K562 (cell line): ENCODE measurements at regions not wholly inside any gene's neighbourhood (a gene's known extent, or its start where the extent isn't known, plus 50 kb on each side); places are given as distances from the start of the nearest gene placed in this dataset.
A peak's percentile ranks its signal among the peaks of the same experiment; 100 is the strongest.

Source experiments
- BRF1 ChIP-seq: IDR thresholded peaks from 3 replicates; pipeline ENCODE4 v1.6.1; 2011; ENCODE audit warnings: borderline replicate concordance, mild to moderate bottlenecking; ENCODE audit not compliant: insufficient read length; ENCODE audit errors: extremely low read depth
- CCNT2 ChIP-seq: IDR thresholded peaks from 2 replicates; pipeline ENCODE4 v1.6.1; 2011; ENCODE audit warnings: borderline replicate concordance, low read depth, mild to moderate bottlenecking, moderate library complexity, mixed read lengths, low read length; ENCODE audit not compliant: insufficient read length; ENCODE audit errors: extremely low read depth
- ELK1 ChIP-seq: sonication (generic); formaldehyde crosslinking; IDR thresholded peaks from 2 replicates; pipeline ENCODE4 v1.8.1; 2022; ENCODE audit warnings: missing genetic modification reagents
- FOSL1 ChIP-seq: fragments of 200-800 bp; sonication (Bioruptor generic); conservative IDR thresholded peaks from 2 replicates; pipeline ENCODE4 v1.6.1; 2016; ENCODE audit warnings: missing genetic modification characterization, missing compliant biosample characterization
- HSF4 ChIP-seq: fragments of 250-450 bp; sonication (Bioruptor Pico); IDR thresholded peaks from 2 replicates; pipeline ENCODE4 v2.1.2; 2022; ENCODE audit warnings: mild to moderate bottlenecking, moderate library complexity, borderline replicate concordance
- IRF2 ChIP-seq: sonication (generic); formaldehyde crosslinking; IDR thresholded peaks from 2 replicates; pipeline ENCODE4 v1.8.1; 2022; ENCODE audit warnings: mild to moderate bottlenecking, missing genetic modification reagents
- IRF9 ChIP-seq: fragments of 450-650 bp; IDR thresholded peaks from 2 replicates; pipeline ENCODE4 v1.6.1; 2016; ENCODE audit warnings: missing biosample characterization, missing genetic modification characterization
- NCOA6 ChIP-seq: fragments of 450-650 bp; IDR thresholded peaks from 2 replicates; pipeline ENCODE4 v1.6.1; 2017; ENCODE audit warnings: mild to moderate bottlenecking
- NRF1 ChIP-seq, 2 experiments: fragments of 450-650 bp; IDR thresholded peaks in 1 of 2; conservative IDR thresholded peaks in 1 of 2; 2 replicates each; pipeline ENCODE4 v1.6.1; 2014; ENCODE audit warnings: mild to moderate bottlenecking in 2 of 2
- RBM39 ChIP-seq: fragments of 200-400 bp; formaldehyde crosslinking; optimal IDR thresholded peaks from 2 replicates; pipeline ENCODE3; 2018; ENCODE audit warnings: low read depth, low read length
- RNF219 ChIP-seq: fragments of 250-450 bp; sonication (Bioruptor Pico); IDR thresholded peaks from 2 replicates; pipeline ENCODE4 v1.5.0; 2022; ENCODE audit warnings: mild to moderate bottlenecking
- SREBF1 ChIP-seq: fragments of 150-350 bp; IDR thresholded peaks from 2 replicates; pipeline ENCODE4 v1.6.1; 2014; ENCODE audit warnings: antibody characterized with exemption, low read depth, low read length, borderline replicate concordance
- STAG1 ChIP-seq: sonication (generic); formaldehyde crosslinking; IDR thresholded peaks from 2 replicates; pipeline ENCODE4 v1.5.0; 2020; ENCODE audit warnings: missing genetic modification reagents, borderline replicate concordance
- TCF7 ChIP-seq: sonication (generic); IDR thresholded peaks from 2 replicates; pipeline ENCODE4 v1.6.1; 2016; ENCODE audit warnings: antibody characterized with exemption, borderline replicate concordance
- ZNF444 ChIP-seq: fragments of 250-450 bp; sonication (Bioruptor Pico); IDR thresholded peaks from 2 replicates; pipeline ENCODE4 v1.4.0; 2020; ENCODE audit warnings: mild to moderate bottlenecking, moderate library complexity
- ZNF507 ChIP-seq: conservative IDR thresholded peaks from 2 replicates; pipeline ENCODE4 v1.6.1; 2017; ENCODE audit warnings: missing genetic modification characterization, missing compliant biosample characterization
- TF ChIP-seq, protein P1 (sequence below), 2 experiments: fragments of 450-650 bp; IDR thresholded peaks; 2 replicates each; pipeline ENCODE4 v1.6.1; 2016; ENCODE audit warnings: mild to moderate bottlenecking in 2 of 2, borderline replicate concordance in 1 of 2, low read depth in 1 of 2, moderate library complexity in 1 of 2

DNA sequence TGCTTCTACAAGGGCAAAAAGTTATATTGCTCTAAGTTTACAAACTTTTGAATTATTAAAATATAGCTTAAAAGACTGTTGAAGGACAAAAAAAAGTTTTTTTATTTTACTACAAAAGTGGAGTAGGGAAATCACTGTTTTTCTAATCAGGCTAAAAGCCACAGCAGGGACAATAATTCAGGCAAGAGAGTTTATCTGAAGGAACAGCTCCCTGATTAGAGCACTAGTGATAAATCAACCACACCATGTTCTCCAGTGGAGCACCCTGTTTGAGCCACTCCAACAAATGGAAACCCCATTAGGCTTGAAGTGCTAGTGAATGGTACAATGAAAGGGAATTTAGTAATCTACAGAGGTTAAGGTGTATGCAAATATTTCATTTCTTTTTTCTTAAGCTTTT, 357.1 kb downstream of the SEMA3D start (continued):
- TF ChIP-seq IRF9 (tag) (no peak), ZNF444 (CRISPR knock-in tag) (no peak), NCOA6 (no peak), RNF219 (CRISPR knock-in tag) (no peak), SREBF1 (no peak), IRF2 (no peak), FOSL1 (tag) (0 out of 2 replicates have a peak, but pooled peaks have one; percentile 26), ELK1 (no peak), ZNF507 (tag) (no peak), CCNT2 (peak; percentile 36), RBM39 (no peak), HSF4 (no peak), STAG1 (CRISPR knock-in tag) (no peak), BRF1 (no peak), NRF1 (conservative IDR thresholded peaks at IDR 0.05 in 1 of 2, IDR thresholded peaks at IDR 0.05 in 1 of 2) (no peak), TCF7 (no peak)
- TF ChIP-seq, protein P1, sequence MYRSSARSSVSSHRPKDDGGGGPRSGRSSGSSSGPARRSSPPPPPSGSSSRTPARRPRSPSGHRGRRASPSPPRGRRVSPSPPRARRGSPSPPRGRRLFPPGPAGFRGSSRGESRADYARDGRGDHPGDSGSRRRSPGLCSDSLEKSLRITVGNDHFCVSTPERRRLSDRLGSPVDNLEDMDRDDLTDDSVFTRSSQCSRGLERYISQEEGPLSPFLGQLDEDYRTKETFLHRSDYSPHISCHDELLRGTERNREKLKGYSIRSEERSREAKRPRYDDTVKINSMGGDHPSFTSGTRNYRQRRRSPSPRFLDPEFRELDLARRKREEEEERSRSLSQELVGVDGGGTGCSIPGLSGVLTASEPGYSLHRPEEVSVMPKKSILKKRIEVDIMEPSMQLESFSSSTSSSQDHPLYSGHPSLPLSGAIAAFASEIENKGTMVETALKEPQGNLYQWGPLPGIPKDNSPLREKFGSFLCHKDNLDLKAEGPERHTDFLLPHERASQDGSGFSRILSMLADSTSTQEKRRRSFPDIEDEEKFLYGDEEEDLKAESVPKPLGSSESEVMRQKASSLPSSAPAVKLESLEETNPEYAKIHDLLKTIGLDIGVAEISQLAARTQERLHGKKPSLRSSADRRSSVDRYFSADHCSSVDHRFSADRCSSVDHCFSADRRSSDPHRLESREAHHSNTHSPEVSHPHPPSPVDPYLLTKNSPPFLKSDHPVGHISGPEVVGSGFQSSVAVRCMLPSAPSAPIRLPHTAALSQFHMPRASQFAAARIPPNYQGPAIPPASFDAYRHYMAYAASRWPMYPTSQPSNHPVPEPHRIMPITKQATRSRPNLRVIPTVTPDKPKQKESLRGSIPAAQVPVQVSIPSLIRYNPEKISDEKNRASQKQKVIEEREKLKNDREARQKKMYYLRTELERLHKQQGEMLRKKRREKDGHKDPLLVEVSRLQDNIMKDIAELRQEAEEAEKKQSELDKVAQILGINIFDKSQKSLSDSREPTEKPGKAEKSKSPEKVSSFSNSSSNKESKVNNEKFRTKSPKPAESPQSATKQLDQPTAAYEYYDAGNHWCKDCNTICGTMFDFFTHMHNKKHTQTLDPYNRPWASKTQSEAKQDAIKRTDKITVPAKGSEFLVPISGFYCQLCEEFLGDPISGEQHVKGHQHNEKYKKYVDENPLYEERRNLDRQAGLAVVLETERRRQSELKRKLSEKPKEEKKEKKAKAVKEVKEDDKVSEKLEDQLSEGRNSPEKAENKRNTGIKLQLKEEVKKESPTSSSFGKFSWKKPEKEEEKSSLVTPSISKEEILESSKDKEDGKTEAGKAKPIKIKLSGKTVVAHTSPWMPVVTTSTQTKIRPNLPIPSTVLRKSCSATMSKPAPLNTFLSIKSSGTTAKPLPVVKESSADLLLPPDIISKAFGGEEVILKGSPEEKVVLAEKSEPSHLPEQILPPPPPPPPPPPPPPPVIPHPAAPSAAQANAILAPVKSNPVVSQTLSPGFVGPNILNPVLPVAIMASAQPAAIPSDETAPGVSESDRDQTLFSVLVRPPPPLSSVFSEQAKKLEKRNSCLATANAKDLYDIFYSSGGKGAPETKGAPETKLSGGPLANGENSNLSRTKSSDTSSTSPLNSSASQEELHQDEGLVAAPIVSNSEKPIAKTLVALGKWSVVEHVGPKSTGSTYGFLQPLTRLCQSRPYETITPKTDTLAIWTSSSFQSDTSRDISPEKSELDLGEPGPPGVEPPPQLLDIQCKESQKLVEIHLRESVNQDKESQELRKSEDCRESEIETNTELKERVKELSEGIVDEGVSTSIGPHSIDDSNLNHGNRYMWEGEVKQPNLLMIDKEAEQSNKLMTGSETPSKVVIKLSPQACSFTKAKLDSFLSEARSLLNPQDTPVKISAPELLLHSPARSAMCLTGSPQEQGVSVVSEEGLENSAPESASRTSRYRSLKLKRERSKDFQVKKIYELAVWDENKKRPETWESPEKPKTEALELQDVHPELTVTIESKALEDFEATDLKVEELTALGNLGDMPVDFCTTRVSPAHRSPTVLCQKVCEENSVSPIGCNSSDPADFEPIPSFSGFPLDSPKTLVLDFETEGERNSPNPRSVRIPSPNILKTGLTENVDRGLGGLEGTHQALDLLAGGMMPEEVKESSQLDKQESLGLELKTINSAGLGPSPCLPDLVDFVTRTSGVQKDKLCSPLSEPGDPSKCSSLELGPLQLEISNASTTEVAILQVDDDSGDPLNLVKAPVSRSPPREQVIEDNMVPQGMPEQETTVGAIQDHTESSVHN (IDR thresholded peaks at IDR 0.05; ENCODE audit: borderline replicate concordance in 1 of 2, low read depth in 1 of 2) = no peak
